T-helper 1 cell (primary cell): ENCODE measurements at regions not wholly inside any gene's neighbourhood (a gene's known extent, or its start where the extent isn't known, plus 50 kb on each side); places are given as distances from the start of the nearest gene placed in this dataset.

Source experiments
- DNase-seq, 5 donors: peaks; one replicate each; pipeline ENCODE4 v3.0.0-alpha.2; 2012 to 2020

- no peak for DNase-seq
Measured at GRCh38 chr5:18117968-18118367, 483.7 kb downstream of the TAF11L14 start.

- DNase-seq: no peak
Measured at GRCh38 chr5:18119156-18119785, 485.0 kb downstream of the TAF11L14 start.

- no peak for DNase-seq
Measured at GRCh38 chr5:18141222-18141621, 507.0 kb downstream of the TAF11L14 start.

- DNase-seq: no peak
Measured at GRCh38 chr5:18142831-18143230, 508.6 kb downstream of the TAF11L14 start.

- no peak for DNase-seq
Measured at GRCh38 chr5:18152671-18153070, 518.4 kb downstream of the TAF11L14 start.

- DNase-seq: no peak
Measured at GRCh38 chr5:18158166-18158565, 523.9 kb downstream of the TAF11L14 start.

GRCh38 chr5:18159331-18159730, 525.1 kb downstream of the TAF11L14 start:
- DNase-seq: no peak

GRCh38 chr5:18171684-18172083, 537.4 kb downstream of the TAF11L14 start:
- no peak for DNase-seq

GRCh38 chr5:18179579-18179978, 545.3 kb downstream of the TAF11L14 start:
- DNase-seq: no peak

GRCh38 chr5:18181575-18181974, 547.3 kb downstream of the TAF11L14 start:
- no peak for DNase-seq

- DNase-seq: no peak
Measured at GRCh38 chr5:18195910-18196309, 561.6 kb downstream of the TAF11L14 start.

- no peak for DNase-seq
Measured at GRCh38 chr5:18197734-18198133, 563.5 kb downstream of the TAF11L14 start.

GRCh38 chr5:18202164-18202563, 567.9 kb downstream of the TAF11L14 start:
- no peak for DNase-seq

GRCh38 chr5:18203296-18203695, 569.0 kb downstream of the TAF11L14 start:
- no peak for DNase-seq

GRCh38 chr5:18213666-18214065, 579.4 kb downstream of the TAF11L14 start:
- DNase-seq: no peak

GRCh38 chr5:18216016-18216415, 581.8 kb downstream of the TAF11L14 start:
- DNase-seq: no peak

GRCh38 chr5:18216729-18217128, 582.5 kb downstream of the TAF11L14 start:
- DNase-seq: no peak

- DNase-seq: no peak
Measured at GRCh38 chr5:18219241-18219640, 585.0 kb downstream of the TAF11L14 start.

- no peak for DNase-seq
Measured at GRCh38 chr5:18220631-18221030, 586.4 kb downstream of the TAF11L14 start.

GRCh38 chr5:18236386-18236785, 602.1 kb downstream of the TAF11L14 start:
- DNase-seq: no peak

- no peak for DNase-seq
Measured at GRCh38 chr5:18238321-18238720, 604.1 kb downstream of the TAF11L14 start.

GRCh38 chr5:18240971-18241370, 606.7 kb downstream of the TAF11L14 start:
- no peak for DNase-seq

- DNase-seq: no peak
Measured at GRCh38 chr5:18243846-18244245, 609.6 kb downstream of the TAF11L14 start.

GRCh38 chr5:18244309-18244708, 610.0 kb downstream of the TAF11L14 start:
- no peak for DNase-seq

- no peak for DNase-seq
Measured at GRCh38 chr5:18252559-18252958, 618.3 kb downstream of the TAF11L14 start.
